Gastrocnemius medialis (tissue), 4 donors: ENCODE measurements at regions not wholly inside any gene's neighbourhood (a gene's known extent, or its start where the extent isn't known, plus 50 kb on each side); places are given as distances from the start of the nearest gene placed in this dataset.

Experiments
- ATAC-seq, 2 donors: fragments of 150-250 bp; one replicate each; pipeline ENCODE4 v1.9.1; 2016
- DNase-seq, 2 donors: peaks; one replicate each; pipeline ENCODE4 v3.0.0-alpha.2; 2019
- H3K27ac ChIP-seq, 4 donors: fragments of 200-600 bp; sonication (generic); 1 replicate in 1 of 4; 2 replicates in 3 of 4; pipeline ENCODE4 v1.5.1; 2016 to 2018; ENCODE audit warnings: mild to moderate bottlenecking in 2 of 4, moderate library complexity in 1 of 4
- H3K27me3 ChIP-seq, 3 donors: fragments of 200-600 bp; sonication (generic) in 2 of 3; 1 replicate in 1 of 3; 2 replicates in 2 of 3; pipeline versions ENCODE4 v1.5.1 to v1.6.0; 2016 to 2019; ENCODE audit warnings: mild to moderate bottlenecking in 1 of 3, moderate library complexity in 1 of 3
- H3K36me3 ChIP-seq, 2 donors: fragments of 200-600 bp; sonication (generic) in 1 of 2; one replicate each; pipeline ENCODE4 v1.5.1; 2017 to 2018
- H3K4me1 ChIP-seq, 2 donors: fragments of 200-600 bp; sonication (generic) in 1 of 2; one replicate each; pipeline ENCODE4 v1.5.1; 2016 to 2017; ENCODE audit warnings: mild to moderate bottlenecking in 2 of 2
- H3K4me3 ChIP-seq, 4 donors: fragments of 200-600 bp; sonication (generic) in 3 of 4; 1 replicate in 1 of 4; 2 replicates in 3 of 4; pipeline ENCODE4 v1.5.1; 2016 to 2019; ENCODE audit warnings: mild to moderate bottlenecking in 2 of 4
- H3K9me3 ChIP-seq, 3 donors: fragments of 200-600 bp; sonication (generic) in 2 of 3; 1 replicate in 1 of 3; 2 replicates in 2 of 3; pipeline ENCODE4 v1.5.1; 2016 to 2019
- POLR2A ChIP-seq, 2 donors: fragments of 450-650 bp; IDR thresholded peaks; one replicate each; pipeline ENCODE4 v1.6.1; 2017; ENCODE audit warnings: antibody characterized with exemption in 2 of 2, mild to moderate bottlenecking in 2 of 2, moderate library complexity in 2 of 2
- in situ Hi-C, 4 donors: fragments of 200-750 bp; cut with MboI; loops; one replicate each; pipeline versions ENCODE4 v1.15.0 to v1.8.0; 2017; ENCODE audit warnings: low sequenced_read_pairs in 4 of 4
- intact Hi-C: fragments of 100-400 bp; cut with DNase I; formaldehyde crosslinking; loops from one replicate; pipeline ENCODE4 v1.15.1; 2023; ENCODE audit warnings: low total_unique reads
- TF ChIP-seq, protein P1 (sequence below), 5 experiments: fragments of 450-650 bp in 3 of 5; fragments of 200-600 bp in 2 of 5; sonication (generic) in 2 of 5; IDR thresholded peaks in 4 of 5; conservative IDR thresholded peaks in 1 of 5; 1 replicate in 4 of 5; 2 replicates in 1 of 5; pipeline ENCODE4 v1.5.1; 2016 to 2019; ENCODE audit warnings: antibody characterized with exemption in 5 of 5, mild to moderate bottlenecking in 3 of 5, moderate library complexity in 3 of 5

- H3K27me3 ChIP-seq = no peaks in the 10 kb centered on the region
- H3K27ac ChIP-seq = no peak overlapping the region
- no peaks in the 10 kb centered on the region for H3K9me3 ChIP-seq
- H3K36me3 ChIP-seq = no peaks in the 10 kb centered on the region
- ATAC-seq = no peak
- no peak for TF ChIP-seq POLR2A (IDR thresholded peaks at IDR 0.05)
- TF ChIP-seq, protein P1, sequence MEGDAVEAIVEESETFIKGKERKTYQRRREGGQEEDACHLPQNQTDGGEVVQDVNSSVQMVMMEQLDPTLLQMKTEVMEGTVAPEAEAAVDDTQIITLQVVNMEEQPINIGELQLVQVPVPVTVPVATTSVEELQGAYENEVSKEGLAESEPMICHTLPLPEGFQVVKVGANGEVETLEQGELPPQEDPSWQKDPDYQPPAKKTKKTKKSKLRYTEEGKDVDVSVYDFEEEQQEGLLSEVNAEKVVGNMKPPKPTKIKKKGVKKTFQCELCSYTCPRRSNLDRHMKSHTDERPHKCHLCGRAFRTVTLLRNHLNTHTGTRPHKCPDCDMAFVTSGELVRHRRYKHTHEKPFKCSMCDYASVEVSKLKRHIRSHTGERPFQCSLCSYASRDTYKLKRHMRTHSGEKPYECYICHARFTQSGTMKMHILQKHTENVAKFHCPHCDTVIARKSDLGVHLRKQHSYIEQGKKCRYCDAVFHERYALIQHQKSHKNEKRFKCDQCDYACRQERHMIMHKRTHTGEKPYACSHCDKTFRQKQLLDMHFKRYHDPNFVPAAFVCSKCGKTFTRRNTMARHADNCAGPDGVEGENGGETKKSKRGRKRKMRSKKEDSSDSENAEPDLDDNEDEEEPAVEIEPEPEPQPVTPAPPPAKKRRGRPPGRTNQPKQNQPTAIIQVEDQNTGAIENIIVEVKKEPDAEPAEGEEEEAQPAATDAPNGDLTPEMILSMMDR (IDR thresholded peaks at IDR 0.05 in 4 of 5, conservative IDR thresholded peaks at IDR 0.05 in 1 of 5) = no peak
- no peaks in the 10 kb centered on the region for H3K4me1 ChIP-seq
- DNase-seq = no peak
- no peak overlapping the region for H3K4me3 ChIP-seq
- intact Hi-C loops (no loop called here), in situ Hi-C loops (no loop called here)
Observed at GRCh38 chr13:73258406-73258805, 199.6 kb downstream of the KLF5 start.

DNA sequence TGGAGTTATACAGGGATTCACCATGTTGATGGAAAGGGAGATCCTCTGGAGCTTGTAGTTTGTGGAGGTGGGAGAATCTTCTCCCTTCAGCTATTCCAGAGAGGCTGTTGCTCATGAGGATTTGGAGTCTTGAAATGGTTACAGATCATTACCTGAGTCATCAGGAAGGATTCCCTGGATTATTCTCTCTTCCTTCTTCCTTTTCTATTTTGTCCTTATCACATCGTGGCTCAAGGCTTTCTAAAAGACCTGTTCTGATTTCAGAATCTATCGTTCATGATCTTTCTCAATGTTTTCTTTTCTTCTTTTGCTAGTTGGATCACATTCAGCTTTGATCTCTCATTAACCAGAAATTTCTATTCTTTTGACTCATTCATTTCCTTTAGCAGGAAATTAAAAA, 196.0 kb downstream of the KLF5 start:
- Histone ChIP-seq H3K36me3 (no peaks in the 10 kb centered on the region), H3K27me3 (no peaks in the 10 kb centered on the region), H3K4me3 (no peak overlapping the region), H3K4me1 (no peaks in the 10 kb centered on the region), H3K27ac (no peak overlapping the region), H3K9me3 (no peaks in the 10 kb centered on the region)
- TF ChIP-seq POLR2A (IDR thresholded peaks at IDR 0.05) = no peak
- TF ChIP-seq, protein P1 (IDR thresholded peaks at IDR 0.05 in 4 of 5, conservative IDR thresholded peaks at IDR 0.05 in 1 of 5) = no peak
- in situ Hi-C loops (no loop called here), intact Hi-C loops (no loop called here)
- DNase-seq (no peak), ATAC-seq (no peak)

DNA sequence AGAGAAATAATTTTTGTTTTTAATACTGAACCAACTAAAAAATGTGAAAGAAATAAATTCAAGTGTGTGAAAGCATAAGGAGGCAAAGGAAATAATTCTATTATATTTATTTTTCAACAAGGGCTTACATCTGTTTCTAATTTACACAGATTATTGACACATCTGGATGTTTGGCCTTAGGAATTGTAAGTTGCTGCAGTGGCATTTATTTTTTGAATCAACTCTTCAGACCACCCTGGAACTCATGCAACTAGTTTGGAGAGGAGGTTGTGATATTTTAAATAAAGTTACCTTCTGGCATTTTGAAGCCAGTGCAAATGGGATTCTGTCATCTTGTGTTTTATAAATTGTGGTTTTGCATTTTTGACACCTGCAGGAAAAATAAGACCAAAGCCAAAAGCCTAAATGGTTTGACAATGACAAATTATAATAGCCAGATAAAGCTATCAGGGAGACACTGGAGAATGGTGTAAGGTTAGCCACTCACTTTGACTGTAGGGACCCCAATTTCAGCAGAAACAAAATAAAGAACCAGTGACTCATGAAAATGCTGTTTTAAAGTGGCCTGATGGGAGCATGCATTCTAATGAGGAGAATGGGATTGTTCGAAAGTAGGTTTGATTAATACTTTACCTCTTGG, 192.9 kb downstream of the KLF5 start:
- ATAC-seq = no peak
- intact Hi-C loops = no loop called here
- H3K9me3 ChIP-seq = no peaks in the 10 kb centered on the region
- no peak overlapping the region for H3K4me3 ChIP-seq
- no peak overlapping the region for H3K27ac ChIP-seq
- no peak for TF ChIP-seq POLR2A (IDR thresholded peaks at IDR 0.05)
- TF ChIP-seq, protein P1 (IDR thresholded peaks at IDR 0.05 in 4 of 5, conservative IDR thresholded peaks at IDR 0.05 in 1 of 5) = no peak
- H3K36me3 ChIP-seq = no peaks in the 10 kb centered on the region
- no peaks in the 10 kb centered on the region for H3K4me1 ChIP-seq
- in situ Hi-C loops = no loop called here
- no peak for DNase-seq
- H3K27me3 ChIP-seq = no peaks in the 10 kb centered on the region

- no peak for DNase-seq
- in situ Hi-C loops = no loop called here
Observed at GRCh38 chr13:73250061-73250460, 191.3 kb downstream of the KLF5 start.

More at GRCh38 chr13:73250061-73250460, 191.3 kb downstream of the KLF5 start:
- intact Hi-C loops = no loop called here
- H3K9me3 ChIP-seq = no peaks in the 10 kb centered on the region
- no peaks in the 10 kb centered on the region for H3K4me1 ChIP-seq
- no peak for ATAC-seq
- TF ChIP-seq, protein P1 (IDR thresholded peaks at IDR 0.05 in 4 of 5, conservative IDR thresholded peaks at IDR 0.05 in 1 of 5) = no peak
- no peak for TF ChIP-seq POLR2A (IDR thresholded peaks at IDR 0.05)
- no peak overlapping the region for H3K27ac ChIP-seq
- H3K27me3 ChIP-seq = no peaks in the 10 kb centered on the region
- H3K4me3 ChIP-seq = no peak overlapping the region
- H3K36me3 ChIP-seq = no peaks in the 10 kb centered on the region
